ENCODE measurements at regions not wholly inside any gene's neighbourhood (a gene's known extent, or its start where the extent isn't known, plus 50 kb on each side); places are given as distances from the start of the nearest gene placed in this dataset.

DNA sequence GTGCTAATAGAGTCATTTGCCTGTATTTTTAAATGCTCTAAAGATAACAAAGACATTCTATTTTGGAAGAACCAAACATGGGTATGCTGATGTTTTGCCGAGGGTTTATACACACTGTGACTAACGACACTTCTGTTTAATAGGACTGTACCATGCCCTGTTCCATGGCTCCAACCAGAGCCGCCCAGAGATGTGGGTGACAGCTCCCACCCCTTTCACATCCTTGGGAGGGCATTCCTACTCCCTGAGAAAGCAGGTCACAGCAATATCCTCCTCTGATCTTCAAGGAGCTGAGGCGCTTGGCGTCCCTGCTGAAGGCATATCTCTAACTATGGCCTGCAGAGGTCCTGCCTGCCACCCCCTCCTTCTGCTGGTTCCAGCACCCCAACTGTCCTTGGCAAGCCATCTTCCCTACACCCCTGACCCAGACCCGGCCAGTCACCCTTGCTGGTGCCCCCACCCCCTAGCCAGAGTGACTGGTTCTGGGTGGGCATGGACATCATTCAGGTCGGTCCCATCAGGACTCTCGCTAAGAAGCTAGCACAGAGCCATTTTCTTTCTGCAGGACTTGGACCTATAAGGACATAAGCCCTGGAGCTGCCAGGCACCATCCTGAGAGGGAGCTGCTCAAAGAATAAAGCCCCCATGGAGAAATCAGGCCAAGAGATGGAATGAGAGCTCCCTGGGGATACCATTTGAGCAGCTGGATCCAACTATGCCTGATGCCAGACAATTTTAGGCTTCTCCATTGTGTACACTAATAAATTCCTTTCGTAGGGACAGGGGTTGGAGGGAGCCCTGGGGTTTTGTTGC lies 381.3 kb downstream of the CTTN start:
- TF ChIP-seq RAD21 (IDR thresholded peaks at IDR 0.05; ENCODE audit: low read depth) (no peak), EZH2phosphoT487 (IDR thresholded peaks at IDR 0.05; ENCODE audit: borderline replicate concordance) (no peak), JUND (IDR thresholded peaks at IDR 0.05) (no peak), ZFX (IDR thresholded peaks at IDR 0.05) (no peak), POLR2AphosphoS5 (IDR thresholded peaks at IDR 0.05; ENCODE audit: low read depth, low read length) (no peak), EGR1 (IDR thresholded peaks at IDR 0.05; ENCODE audit: low read depth) (no peak), TCF7L2 (IDR thresholded peaks at IDR 0.05; ENCODE audit: borderline replicate concordance, extremely low read depth, insufficient read depth, insufficient read length) (no peak), YY1 (IDR thresholded peaks at IDR 0.05; ENCODE audit: extremely low read depth, insufficient replicate concordance, low read depth, low read length) (no peak), POLR2A (IDR thresholded peaks at IDR 0.05; ENCODE audit: borderline replicate concordance, extremely low read depth, insufficient read depth, insufficient read length) (no peak), EZH2 (IDR thresholded peaks at IDR 0.05) (no peak)
- TF ChIP-seq, protein P1, sequence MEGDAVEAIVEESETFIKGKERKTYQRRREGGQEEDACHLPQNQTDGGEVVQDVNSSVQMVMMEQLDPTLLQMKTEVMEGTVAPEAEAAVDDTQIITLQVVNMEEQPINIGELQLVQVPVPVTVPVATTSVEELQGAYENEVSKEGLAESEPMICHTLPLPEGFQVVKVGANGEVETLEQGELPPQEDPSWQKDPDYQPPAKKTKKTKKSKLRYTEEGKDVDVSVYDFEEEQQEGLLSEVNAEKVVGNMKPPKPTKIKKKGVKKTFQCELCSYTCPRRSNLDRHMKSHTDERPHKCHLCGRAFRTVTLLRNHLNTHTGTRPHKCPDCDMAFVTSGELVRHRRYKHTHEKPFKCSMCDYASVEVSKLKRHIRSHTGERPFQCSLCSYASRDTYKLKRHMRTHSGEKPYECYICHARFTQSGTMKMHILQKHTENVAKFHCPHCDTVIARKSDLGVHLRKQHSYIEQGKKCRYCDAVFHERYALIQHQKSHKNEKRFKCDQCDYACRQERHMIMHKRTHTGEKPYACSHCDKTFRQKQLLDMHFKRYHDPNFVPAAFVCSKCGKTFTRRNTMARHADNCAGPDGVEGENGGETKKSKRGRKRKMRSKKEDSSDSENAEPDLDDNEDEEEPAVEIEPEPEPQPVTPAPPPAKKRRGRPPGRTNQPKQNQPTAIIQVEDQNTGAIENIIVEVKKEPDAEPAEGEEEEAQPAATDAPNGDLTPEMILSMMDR (IDR thresholded peaks at IDR 0.05 in 2 of 3, conservative IDR thresholded peaks at IDR 0.05 in 1 of 3; ENCODE audit: borderline replicate concordance in 1 of 3, insufficient read depth in 1 of 3, low read depth in 2 of 3, low read length in 2 of 3) = no peak
- TF ChIP-seq, protein P2, sequence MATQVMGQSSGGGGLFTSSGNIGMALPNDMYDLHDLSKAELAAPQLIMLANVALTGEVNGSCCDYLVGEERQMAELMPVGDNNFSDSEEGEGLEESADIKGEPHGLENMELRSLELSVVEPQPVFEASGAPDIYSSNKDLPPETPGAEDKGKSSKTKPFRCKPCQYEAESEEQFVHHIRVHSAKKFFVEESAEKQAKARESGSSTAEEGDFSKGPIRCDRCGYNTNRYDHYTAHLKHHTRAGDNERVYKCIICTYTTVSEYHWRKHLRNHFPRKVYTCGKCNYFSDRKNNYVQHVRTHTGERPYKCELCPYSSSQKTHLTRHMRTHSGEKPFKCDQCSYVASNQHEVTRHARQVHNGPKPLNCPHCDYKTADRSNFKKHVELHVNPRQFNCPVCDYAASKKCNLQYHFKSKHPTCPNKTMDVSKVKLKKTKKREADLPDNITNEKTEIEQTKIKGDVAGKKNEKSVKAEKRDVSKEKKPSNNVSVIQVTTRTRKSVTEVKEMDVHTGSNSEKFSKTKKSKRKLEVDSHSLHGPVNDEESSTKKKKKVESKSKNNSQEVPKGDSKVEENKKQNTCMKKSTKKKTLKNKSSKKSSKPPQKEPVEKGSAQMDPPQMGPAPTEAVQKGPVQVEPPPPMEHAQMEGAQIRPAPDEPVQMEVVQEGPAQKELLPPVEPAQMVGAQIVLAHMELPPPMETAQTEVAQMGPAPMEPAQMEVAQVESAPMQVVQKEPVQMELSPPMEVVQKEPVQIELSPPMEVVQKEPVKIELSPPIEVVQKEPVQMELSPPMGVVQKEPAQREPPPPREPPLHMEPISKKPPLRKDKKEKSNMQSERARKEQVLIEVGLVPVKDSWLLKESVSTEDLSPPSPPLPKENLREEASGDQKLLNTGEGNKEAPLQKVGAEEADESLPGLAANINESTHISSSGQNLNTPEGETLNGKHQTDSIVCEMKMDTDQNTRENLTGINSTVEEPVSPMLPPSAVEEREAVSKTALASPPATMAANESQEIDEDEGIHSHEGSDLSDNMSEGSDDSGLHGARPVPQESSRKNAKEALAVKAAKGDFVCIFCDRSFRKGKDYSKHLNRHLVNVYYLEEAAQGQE (IDR thresholded peaks at IDR 0.05; ENCODE audit: low read depth) = no peak
- TF ChIP-seq, protein P3, sequence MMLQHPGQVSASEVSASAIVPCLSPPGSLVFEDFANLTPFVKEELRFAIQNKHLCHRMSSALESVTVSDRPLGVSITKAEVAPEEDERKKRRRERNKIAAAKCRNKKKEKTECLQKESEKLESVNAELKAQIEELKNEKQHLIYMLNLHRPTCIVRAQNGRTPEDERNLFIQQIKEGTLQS (IDR thresholded peaks at IDR 0.05) = no peak
- TF ChIP-seq, protein P4, sequence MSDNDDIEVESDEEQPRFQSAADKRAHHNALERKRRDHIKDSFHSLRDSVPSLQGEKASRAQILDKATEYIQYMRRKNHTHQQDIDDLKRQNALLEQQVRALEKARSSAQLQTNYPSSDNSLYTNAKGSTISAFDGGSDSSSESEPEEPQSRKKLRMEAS (IDR thresholded peaks at IDR 0.05) = no peak
